Endothelial cell of hepatic sinusoid (primary cell): ENCODE measurements at regions not wholly inside any gene's neighbourhood (a gene's known extent, or its start where the extent isn't known, plus 50 kb on each side); places are given as distances from the start of the nearest gene placed in this dataset.
"Not testable (repeated sequence)": the region's sequence is repeated elsewhere in the genome, so short reads cannot be mapped to it uniquely, and the experiment has no call there.

ENCODE experiments used
- in situ Hi-C: cut with HindIII; loops from 2 replicates; pipeline ENCODE4 v1.10.0; 2017; ENCODE audit warnings: low sequenced_read_pairs

- in situ Hi-C loops = no loop called here
Observed at GRCh38 chr4:112708772-112709171, 71.8 kb downstream of the LARP7 start.

GRCh38 chr4:112714922-112715901 is 78.3 kb downstream of the LARP7 start:
- in situ Hi-C loops = loop anchor here (5.0 kb wide), 1 partner anchor 58 kb away; no protein-coding TSS in a partner anchor

GRCh38 chr4:112717856-112718255 is 80.9 kb downstream of the LARP7 start:
- in situ Hi-C loops = no loop called here

- in situ Hi-C loops = no loop called here
Observed at GRCh38 chr4:112721627-112722026, 84.7 kb downstream of the LARP7 start.

- in situ Hi-C loops = no loop called here
Observed at GRCh38 chr4:112726041-112726440, 89.1 kb downstream of the LARP7 start.

GRCh38 chr4:112727728-112728127 is 90.8 kb downstream of the LARP7 start:
- in situ Hi-C loops = not testable (repeated sequence)

GRCh38 chr4:112731715-112732114 is 94.8 kb downstream of the LARP7 start:
- in situ Hi-C loops = no loop called here

GRCh38 chr4:112732142-112732541 is 95.2 kb downstream of the LARP7 start:
- in situ Hi-C loops = no loop called here

GRCh38 chr4:112735474-112735951 is 98.6 kb downstream of the LARP7 start:
- in situ Hi-C loops = no loop called here

- in situ Hi-C loops = no loop called here
Observed at GRCh38 chr4:112736718-112737135, 99.8 kb downstream of the LARP7 start.

GRCh38 chr4:112739442-112739841 is 102.5 kb downstream of the LARP7 start:
- in situ Hi-C loops = no loop called here

GRCh38 chr4:112747036-112747435 is 110.1 kb downstream of the LARP7 start:
- in situ Hi-C loops = no loop called here

GRCh38 chr4:112748352-112748878 is 111.5 kb downstream of the LARP7 start:
- in situ Hi-C loops = no loop called here

- in situ Hi-C loops = not testable (repeated sequence)
Observed at GRCh38 chr4:112750749-112751148, 113.8 kb downstream of the LARP7 start.

GRCh38 chr4:112751447-112751846 is 114.5 kb downstream of the LARP7 start:
- in situ Hi-C loops = no loop called here

- in situ Hi-C loops = no loop called here
Observed at GRCh38 chr4:112752061-112752460, 115.1 kb downstream of the LARP7 start.

- in situ Hi-C loops = no loop called here
Observed at GRCh38 chr4:112752510-112752909, 115.6 kb downstream of the LARP7 start.

GRCh38 chr4:112753333-112753732 is 116.4 kb downstream of the LARP7 start:
- in situ Hi-C loops = no loop called here

GRCh38 chr4:112759313-112759712 is 122.4 kb downstream of the LARP7 start:
- in situ Hi-C loops = no loop called here

- in situ Hi-C loops = no loop called here
Observed at GRCh38 chr4:112765317-112765974, 128.5 kb downstream of the LARP7 start.

- in situ Hi-C loops = no loop called here
Observed at GRCh38 chr4:112766422-112766821, 129.5 kb downstream of the LARP7 start.
